ENCODE measurements at regions not wholly inside any gene's neighbourhood (a gene's known extent, or its start where the extent isn't known, plus 50 kb on each side); places are given as distances from the start of the nearest gene placed in this dataset.

DNA sequence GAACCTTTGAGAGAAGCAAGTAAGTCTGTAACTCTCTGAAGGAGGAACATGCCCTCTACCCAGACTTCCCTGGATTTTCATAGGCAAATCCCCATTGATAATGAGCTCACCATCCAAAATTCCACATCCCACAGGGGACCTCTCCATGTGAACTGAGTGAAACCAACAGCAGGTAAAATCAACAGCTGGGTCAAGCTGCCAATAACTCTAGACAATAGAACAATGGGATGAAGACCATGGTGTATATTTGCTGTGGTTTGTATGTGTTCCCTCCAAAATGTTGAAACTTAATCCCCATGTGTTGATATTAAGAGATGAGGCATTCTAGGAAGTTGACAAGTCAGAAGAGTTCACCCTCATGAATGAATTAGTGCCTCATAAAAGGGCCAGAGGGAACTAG lies 110.2 kb upstream of the MYO10 start:
- TF ChIP-seq, protein P1, sequence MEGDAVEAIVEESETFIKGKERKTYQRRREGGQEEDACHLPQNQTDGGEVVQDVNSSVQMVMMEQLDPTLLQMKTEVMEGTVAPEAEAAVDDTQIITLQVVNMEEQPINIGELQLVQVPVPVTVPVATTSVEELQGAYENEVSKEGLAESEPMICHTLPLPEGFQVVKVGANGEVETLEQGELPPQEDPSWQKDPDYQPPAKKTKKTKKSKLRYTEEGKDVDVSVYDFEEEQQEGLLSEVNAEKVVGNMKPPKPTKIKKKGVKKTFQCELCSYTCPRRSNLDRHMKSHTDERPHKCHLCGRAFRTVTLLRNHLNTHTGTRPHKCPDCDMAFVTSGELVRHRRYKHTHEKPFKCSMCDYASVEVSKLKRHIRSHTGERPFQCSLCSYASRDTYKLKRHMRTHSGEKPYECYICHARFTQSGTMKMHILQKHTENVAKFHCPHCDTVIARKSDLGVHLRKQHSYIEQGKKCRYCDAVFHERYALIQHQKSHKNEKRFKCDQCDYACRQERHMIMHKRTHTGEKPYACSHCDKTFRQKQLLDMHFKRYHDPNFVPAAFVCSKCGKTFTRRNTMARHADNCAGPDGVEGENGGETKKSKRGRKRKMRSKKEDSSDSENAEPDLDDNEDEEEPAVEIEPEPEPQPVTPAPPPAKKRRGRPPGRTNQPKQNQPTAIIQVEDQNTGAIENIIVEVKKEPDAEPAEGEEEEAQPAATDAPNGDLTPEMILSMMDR (IDR thresholded peaks at IDR 0.05; ENCODE audit: low read length), result no peak
- no peak for TF ChIP-seq EZH2 (optimal IDR thresholded peaks at IDR 0.05; ENCODE audit: low read depth, low read length)
- no peak for TF ChIP-seq EZH2phosphoT487 (IDR thresholded peaks at IDR 0.05; ENCODE audit: low read length)
